Hindlimb muscle (tissue), 1 donor: ENCODE measurements at regions not wholly inside any gene's neighbourhood (a gene's known extent, or its start where the extent isn't known, plus 50 kb on each side); places are given as distances from the start of the nearest gene placed in this dataset.
"Not testable (repeated sequence)": the region's sequence is repeated elsewhere in the genome, so short reads cannot be mapped to it uniquely, and the experiment has no call there.

Experiments
- DNase-seq: peaks from one replicate; pipeline ENCODE4 v3.0.0-alpha.2; 2013

DNA sequence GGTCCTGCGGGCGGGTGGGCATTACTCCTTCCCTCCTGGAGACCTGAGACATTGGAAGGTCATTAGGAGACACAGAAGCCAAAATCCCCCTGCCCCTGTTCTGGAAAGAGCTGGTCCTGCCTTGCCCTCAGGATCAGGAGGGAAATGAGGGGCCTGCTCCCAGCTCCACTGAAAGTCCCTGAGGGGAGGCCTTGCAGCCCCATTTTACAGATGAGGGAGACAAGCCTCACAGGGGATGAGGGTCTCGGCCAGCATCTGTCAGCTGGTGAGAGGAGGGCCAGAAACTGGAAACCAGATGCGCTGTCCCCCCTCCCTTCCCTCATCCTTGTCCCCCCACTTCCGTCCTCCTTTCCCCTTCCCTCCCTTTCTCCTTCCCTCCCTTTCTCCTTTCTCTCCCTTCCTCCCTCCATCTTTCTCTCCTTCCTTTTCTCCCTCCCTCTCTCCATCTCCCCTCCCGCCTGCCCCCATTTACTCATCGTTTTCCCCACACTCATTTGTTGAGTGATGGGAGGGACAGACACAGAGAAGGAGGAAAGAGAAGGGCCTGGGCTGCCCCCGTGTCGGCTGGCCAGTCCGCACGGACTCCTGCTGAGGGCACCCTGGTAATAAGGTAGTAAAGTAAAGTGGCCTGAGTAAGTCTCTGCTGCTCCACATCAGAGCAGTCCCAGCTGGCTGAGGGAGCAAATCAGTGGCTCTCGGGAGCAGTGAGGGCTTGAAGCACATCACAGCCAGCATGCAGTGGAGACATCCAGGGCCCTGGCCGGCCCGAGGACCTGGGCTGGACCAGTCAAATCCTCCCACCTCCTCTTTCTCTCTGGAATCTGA is 112.4 kb upstream of the ALDH1A3 start:
- no peak for DNase-seq

DNA sequence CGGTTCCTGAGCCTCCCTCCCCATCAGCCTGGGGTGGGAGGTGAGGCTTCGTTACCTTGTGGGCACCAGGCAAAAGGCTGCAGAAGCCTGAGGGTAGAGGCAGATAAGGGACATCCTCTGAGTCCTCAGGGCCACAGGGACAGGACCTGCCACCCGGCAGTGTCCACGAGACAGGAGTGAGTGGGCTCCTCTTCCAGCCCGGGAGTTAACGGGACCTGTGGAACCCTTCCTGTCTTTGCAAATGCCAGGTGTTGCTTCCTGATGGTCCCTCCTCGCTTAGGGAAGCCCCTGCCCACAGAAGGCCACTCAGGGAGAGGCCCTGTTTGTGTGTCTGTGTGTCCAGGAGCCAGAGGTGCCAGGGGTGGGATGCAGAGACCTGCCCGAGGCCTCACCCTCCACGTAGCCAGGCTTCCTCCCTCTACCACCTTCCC is 111.1 kb upstream of the ALDH1A3 start:
- no peak for DNase-seq

DNA sequence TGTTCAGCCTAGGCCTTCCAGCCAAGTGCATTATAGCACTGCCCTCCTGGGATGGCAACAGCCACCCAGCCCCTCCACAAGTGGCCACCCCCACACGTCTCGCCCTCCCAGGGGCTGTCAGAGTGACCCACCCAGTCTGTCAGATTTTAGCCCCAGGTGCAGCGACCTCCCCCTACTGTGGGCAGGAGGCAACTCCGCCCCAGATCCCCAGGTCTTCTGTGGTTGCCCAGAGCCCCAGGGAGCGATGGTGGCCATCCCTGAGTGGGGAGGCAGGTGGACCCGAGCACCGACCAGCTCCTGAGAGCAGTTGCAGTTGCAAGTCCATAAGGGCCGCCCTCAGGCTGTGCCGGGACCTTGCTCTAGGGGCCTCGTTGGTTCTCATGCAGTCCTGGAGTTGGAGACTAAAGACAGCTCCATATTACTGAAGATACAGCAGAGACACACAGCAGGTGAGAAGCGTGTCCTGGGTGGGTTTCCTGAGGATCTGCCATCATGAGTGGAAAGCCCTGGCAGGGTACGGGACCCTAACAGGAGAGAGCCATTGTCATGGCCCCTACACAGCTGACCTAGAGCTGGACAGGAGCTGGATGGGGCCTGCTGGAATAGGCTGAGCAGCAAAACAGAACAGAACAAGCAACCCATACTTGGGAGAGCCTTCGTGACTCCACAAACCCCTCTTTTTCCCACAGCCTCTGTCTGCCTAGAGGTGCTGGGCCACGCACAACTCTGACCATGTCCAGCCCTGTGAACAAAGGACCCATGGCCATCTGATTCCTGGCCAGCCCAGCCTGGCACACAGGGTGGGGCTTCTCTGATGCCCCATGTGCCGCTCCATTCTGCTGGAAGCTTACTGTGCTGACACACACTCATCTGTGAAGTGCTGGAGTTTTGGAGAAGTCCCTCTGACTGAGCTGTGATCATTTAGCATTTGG is 110.3 kb upstream of the ALDH1A3 start:
- DNase-seq, result no peak

DNA sequence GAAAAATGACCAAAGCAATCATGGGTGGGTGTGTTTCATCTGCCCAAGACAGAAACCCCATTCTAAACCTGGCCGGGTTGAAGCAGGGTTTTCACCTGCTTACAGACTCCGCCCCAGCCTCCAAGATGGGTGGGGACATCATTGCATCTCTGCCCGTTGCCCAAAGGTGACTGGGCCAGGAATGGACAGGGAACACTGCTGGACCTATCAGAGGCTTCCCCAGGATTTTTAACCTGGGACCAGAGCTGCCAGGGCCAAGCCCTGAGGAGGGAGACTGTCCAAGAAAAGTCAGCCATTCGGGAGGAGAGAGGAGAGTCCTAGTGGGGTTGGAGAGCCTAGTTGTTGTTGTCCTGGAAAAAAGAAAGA is 109.7 kb upstream of the ALDH1A3 start:
- DNase-seq, result no peak

DNA sequence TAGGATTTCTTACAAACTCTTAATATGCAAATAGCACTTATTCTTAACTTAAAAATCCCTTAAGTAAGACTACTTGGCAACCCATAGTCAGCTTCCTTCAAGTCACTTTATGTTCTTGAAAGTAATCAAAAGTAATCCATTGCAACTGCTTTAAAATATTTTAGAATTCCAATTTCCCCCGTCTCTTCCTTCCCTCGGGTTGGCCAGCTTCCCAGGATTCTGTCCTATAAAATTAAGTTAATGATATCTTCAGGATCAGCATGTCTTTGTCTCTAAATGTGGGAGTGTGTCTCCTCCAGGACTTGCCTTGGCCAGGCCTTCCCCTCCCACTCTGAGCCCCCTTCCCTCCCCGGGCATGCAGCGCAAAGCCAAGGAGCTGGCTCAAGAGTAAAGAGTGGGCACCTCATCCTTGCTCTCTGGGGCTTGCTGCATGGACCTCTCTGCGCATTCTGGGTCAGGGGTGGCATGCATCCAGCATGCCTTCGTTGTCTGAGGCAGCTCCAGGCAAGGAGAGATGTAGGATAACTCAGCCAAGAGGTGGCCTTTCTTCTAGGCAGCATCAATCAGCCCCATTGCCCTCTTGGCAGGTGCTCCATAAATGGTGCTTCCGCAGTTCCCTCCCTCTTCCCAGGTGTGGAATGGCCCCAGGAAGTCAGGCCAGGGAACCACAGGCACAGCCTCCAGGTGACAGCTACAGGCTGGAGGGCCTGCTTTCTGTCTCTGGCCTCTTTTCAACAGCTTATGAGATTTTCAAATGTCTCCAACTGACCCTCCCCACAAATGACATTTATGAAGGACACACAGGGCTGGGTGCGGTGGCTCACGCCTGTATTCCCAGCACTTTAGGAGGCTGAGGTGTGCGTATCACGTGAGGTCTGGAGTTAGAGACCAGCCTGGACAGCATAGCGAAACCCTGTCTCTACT is 108.7 kb upstream of the ALDH1A3 start:
- DNase-seq, result peak; percentile 60

DNA sequence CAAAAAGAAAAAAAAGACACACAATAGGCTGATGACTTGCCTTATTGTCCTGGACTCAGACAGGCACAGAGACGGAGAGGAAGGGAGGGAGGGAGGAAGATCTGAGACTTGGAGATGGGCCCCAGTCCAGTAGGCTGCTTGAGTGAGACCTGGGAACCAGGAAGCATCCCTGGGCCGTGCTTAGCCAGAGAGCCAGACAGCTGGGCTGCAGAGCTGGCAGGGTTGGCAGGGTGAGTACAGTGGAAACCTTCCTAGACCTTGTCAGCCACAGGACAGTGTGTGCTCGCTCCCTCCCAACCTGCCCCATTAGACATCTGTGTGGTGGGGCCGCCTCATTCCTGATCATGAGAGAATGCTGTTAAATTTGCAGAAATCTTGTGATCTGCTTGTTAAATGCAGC is 107.9 kb upstream of the ALDH1A3 start:
- DNase-seq, result peak; percentile 54

DNA sequence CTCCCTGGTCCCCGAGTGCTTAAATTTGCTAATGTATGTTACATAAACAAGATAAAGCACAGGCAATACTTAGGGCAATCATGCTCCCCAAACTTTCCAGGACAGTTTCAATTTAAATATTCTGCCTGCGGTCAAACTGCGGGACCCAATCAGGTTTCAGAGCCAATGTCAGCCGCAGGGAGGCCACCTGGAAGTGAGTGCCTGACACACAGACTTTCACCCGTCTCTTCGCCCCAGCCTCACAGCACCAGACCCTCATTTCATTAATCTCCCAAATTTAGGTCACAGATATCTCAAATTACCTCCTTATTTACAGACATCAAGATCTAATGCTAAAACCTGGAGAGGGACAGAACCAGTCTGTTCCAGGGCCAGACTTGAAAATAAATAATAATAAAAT is 107.2 kb upstream of the ALDH1A3 start:
- DNase-seq, result no peak

DNA sequence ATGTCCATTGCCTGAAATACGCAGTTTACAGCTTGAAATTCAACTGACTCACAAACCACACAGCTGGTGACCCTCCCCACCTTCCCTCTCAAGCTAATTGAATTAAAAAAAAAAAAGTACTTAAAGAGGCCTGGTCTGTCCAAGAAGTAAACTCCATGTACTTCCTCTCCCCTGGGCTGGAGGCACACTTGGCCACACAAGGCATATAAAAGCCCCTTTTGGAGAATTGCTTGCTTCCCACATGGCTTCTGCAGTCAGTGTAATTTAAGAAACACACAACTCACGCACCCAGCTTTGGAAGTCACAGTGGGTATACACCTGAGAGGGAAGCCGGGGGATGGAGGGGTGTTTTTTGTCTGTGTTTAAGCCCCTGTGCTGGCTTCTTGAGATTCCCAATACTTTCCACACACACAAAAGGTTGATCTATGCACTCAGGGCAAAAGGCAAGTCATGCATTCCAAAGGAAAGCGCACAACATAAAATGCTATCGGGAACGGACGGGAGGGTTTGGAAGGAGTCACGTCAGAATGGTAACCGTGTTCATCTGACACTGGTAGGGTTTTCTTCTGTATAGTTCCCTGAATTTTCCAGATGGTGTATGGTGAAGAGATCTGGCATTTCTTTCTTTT is 106.6 kb upstream of the ALDH1A3 start:
- DNase-seq, result no peak

DNA sequence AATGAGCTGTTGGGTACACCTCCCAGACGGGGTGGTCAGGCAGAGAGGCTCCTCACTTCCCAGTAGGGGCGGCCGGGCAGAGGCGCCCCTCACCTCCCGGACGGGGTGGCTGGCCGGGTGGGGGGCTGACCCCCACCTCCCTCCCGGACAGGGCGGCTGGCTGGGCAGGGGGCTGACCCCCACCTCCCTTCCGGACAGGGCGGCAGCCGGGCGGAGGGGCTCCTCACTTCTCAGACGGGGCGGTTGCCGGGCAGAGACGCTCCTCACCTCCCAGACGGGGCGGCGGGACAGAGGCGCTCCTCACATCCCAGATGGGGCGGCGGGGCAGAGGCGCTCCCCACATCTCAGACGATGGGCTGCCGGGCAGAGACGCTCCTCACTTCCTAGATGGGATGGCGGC is 105.6 kb upstream of the ALDH1A3 start:
- DNase-seq, result not testable (repeated sequence)

DNA sequence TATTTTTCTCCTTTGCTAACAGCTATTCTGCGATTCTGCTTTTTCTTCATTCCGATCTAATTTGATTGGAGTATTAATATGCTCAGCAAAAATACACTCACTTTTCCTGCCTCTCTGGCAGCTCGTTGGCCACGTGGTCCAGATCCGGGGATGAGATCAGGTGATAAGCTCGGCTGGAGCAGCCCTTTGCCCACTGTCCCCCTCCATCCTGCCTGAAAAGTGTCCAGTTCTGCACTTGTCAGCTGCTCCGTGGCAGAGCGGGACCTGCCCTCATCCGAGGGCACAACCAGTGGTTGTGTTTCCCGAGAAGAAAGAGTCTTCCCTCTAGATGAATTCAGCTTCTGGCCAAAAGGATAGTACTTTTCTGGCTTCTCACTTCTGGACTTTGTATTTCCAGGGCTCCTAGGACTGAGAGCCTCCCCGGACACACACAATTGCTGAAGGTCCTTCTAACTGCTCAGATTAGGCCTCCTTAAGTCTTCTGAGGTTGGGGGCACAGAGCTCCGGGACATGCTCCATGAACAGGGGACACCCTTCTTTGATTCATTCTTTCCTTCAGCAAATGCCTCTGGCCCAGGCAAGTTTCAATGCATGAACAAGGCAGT is 103.9 kb upstream of the ALDH1A3 start:
- no peak for DNase-seq

DNA sequence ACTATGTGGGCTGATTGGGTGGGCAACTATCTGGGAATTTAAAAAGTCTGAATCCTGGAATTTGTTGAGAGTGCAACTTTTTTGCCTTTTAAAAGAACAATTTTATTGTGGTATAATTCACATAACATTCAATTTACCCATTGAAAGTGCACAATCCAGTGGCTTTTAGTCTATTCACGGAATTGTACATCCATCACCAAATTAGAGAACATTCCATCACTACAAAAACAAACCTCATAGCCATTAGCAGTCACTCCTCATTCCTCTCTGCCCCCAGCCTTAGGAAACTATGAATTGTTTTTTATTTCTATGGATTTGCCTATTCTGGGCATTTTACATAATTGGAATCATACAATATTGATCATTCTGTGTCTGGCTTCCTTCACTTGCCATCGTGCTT is 101.8 kb upstream of the ALDH1A3 start:
- DNase-seq, result no peak

DNA sequence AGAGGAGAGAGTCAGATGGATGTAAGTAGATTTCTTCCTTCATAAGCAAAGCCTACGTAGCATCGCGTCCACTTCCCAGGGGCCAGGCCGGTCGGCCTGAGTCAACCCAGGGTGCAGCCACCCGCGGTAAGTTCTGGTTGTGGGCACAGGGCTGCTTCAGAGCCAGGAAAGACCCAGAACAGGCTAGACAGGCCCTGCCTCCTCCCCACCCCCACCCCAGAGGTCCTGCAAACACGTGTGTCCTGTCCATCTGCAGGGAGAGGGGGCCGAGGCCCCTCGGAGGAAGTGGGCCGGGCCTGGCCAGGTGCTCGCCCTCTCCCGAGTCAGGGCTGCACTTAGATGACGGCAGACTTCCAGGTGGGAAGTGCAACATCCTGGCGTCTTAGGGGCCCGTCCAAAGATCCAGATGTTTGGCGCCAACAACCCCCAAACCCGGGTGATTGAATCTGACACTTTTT is 100.8 kb upstream of the ALDH1A3 start:
- peak; percentile 75 for DNase-seq

DNA sequence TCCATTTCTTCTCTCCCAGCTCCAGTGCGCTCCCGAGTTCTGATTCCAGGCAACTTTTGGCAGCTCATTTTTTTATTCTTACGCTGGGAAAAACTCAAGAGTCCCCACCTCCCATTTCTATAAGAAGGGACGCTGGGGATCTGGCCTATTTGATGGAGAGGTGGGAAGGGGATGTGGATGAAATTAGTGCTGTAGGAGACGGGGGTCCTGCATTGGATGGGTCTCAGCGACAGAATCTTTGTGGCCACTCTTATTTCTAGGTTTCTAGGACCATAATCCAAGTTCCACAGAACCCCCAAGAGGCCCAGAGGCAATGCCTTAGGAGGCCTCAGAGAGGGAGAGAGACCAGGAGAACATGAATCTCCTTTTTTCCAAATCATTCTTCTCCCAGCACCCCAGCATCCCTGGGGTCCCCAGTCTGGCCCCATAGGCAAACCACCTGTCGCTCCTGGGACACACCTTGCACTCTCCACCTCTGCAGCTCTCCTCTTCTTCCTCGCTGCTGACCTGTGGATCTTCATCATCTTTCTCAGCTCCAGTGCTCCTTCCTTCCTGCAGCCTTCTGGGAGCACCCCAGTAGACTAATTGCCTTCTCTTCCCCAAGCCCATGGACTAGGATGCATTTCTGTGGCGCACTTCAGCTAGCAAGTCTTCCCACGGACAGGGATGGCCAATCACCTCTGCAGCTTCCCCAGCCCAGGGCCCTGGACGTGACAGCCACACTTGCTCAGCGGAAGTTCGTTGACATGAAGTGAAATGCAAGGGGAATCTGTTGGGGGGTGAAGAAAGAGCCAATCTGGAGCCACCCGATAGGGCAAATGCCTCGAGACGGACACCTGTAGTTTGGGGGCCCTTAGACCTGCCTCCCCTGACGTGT is 100.1 kb upstream of the ALDH1A3 start:
- no peak for DNase-seq

DNA sequence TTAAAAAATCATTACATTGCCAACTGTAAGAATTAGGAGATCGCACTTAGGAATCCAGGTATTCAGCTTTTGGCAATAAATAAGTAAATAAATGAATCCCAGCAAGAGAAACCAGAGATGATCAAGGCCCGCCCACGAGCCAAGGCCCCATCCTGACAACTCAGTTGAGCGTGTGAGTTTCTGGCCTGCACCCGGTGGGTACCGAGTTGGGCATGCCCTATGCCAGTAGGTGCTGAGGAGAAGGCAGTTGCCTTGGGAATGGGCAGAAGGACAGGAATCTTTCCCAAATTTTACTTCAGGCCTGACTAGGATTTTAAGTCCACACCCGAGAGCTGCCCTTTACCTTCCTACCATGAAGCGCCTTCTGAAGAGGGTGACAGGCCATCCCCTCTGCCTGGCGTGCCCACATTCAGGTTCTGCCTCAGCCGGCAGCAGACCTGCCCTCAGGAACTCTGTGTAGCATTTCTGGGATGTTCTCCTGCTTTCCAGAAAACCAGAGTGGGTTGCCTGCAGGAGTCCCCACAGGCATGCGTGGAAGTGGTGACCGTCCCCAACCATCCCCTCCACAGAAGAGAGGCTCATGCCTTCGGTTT is 99.3 kb upstream of the ALDH1A3 start:
- DNase-seq, result no peak

DNA sequence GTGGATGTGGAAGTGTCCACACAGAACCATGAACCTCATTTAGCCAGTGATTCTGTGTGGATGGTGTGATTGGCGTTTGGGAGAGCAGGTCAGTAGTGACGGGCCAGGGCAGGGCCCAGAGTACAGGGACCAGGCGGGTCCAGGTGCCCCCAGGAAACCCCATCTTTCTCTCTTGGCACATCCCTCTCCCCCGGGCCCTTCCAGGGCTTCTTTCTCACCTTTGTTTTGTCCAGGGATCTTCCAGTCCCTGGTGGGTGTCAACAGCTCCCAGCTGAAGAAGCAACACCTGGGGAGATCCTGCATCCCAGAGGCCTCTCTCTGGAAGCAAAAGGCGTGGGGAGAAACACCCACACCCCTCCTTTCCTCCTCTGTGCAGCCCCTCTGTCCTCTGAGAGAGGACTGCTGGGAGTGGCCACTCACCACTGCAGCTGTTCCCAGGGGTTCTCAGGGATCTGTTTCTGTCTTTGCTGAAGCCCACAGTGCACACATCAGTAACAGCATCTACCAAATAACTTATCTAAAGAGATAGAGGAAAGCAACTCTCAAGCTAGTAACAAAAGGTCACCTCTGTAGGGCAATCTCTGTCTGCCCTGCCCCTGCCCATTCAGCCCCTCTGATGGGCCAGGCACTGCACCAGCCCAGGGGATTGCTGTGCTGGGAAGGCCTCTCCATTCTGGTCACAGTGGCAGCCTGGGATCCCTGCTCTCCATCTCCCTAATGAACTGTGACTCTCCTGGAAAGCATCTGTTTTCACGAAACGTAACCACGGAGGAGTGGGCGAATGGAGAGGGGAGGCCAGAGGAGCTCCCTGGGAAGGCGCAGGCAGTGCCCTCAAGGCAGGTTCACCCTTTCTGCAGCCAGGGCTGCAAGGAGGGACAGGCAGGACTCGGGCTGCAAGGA is 98.3 kb upstream of the ALDH1A3 start:
- DNase-seq, result no peak

DNA sequence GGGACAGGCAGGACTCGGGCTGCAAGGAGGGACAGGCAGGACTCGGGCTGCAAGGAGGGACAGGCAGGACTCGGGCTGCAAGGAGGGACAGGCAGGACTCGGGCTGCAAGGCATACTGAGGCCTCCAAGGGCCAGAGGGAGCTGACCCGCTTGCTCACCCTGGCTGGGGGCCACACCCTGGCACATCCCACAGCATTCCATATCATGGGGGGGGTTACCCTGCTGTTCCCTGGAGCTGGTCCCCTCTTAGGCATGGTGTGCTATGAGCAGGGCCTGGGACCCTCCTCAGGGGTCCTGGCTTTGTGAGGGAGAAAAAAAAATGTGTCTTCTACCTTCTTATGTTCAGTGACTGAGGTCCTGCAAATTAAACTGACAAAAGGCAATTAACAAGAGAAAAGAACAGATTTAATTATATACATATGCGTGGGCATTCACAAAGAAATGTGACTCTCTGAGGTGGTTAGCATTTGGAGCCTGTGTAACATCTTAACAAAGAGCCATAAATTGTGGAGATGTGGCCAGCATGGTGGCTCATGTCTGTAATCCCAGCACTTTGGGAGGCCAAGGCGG is 97.6 kb upstream of the ALDH1A3 start:
- no peak for DNase-seq

DNA sequence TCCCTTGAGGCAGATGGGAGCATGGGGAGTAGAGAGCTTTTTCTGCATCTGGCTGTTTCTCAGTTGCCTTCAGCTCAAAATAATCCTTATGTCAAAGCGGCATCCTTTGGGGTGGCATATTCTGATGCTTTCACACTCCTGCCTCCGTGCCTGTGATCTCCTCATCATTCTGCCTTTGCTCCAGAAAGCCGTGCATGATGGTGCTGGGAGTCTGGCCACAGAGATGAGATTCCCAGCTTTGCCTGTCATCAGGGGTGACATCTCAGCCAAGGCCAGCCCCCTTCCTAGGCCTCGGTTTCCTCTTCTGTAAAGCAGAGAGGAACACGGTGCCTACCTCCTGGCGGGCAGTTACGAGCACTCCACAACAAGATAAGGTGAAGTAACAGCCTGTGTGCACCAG is 96.3 kb upstream of the ALDH1A3 start:
- no peak for DNase-seq

DNA sequence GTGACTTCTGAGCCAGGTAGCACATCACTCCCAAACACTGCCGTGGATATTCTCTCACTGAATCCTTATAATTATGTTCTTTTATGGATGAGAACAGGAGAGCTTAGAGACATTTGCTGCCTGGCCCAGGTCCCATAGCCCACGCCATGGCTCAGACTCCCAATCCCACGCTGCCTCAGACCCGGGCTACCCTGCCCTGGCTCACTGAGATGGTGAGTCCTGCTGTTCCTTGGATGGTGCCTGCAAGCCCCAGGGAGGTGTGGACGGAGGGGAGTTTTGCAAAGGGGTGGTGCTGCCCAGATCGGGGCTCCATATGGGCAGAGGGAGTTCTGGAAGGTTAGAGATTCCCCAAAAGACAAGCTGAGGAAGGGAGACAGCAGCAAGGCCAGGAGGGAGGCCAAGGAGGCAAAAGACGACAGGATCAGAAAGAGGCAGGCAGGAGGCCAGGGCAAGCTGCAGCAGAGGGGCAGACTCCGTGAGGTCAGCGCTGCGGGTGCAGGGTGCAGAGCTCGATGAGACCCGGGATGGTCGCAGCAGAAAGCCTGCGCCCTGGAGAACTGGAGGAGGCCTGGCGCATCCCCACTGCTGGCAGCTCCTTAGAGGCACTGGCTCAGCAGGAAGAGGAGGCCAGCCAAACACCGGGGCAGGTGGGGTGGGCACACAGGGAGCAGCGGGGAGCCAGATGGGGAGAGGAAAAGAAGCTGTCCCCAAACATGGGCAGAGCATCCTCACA is 95.7 kb upstream of the ALDH1A3 start:
- DNase-seq, result no peak
